IMR-90 (cell line): ENCODE measurements at regions not wholly inside any gene's neighbourhood (a gene's known extent, or its start where the extent isn't known, plus 50 kb on each side); places are given as distances from the start of the nearest gene placed in this dataset.

Source experiments
- CTCF ChIP-seq: conservative IDR thresholded peaks from 2 replicates; pipeline ENCODE4 v1.5.1; 2012; ENCODE audit warnings: mild to moderate bottlenecking, low read depth, low read length, improper control_type of control experiment
- ELK1 ChIP-seq: fragments of 150-350 bp; IDR thresholded peaks from 2 replicates; pipeline ENCODE4 v1.6.1; 2016; ENCODE audit warnings: low read depth, mild to moderate bottlenecking, low read length, moderate library complexity, borderline replicate concordance
- FOS ChIP-seq: fragments of 150-350 bp; IDR thresholded peaks from 2 replicates; pipeline ENCODE4 v1.6.1; 2016; ENCODE audit warnings: low read depth, low read length
- MAFK ChIP-seq: IDR thresholded peaks from 2 replicates; pipeline ENCODE4 v1.6.1; 2012; ENCODE audit warnings: low read depth, low read length, improper control_type of control experiment
- MXI1 ChIP-seq: IDR thresholded peaks from 2 replicates; pipeline ENCODE4 v1.6.1; 2012; ENCODE audit warnings: low read depth, mild to moderate bottlenecking, low read length, moderate library complexity, borderline replicate concordance
- NFE2L2 ChIP-seq: fragments of 150-350 bp; IDR thresholded peaks from 2 replicates; pipeline ENCODE4 v1.6.1; 2016; ENCODE audit warnings: low read depth, mild to moderate bottlenecking, low read length
- POLR2A ChIP-seq: IDR thresholded peaks from 2 replicates; pipeline ENCODE4 v1.6.1; 2012; ENCODE audit warnings: mild to moderate bottlenecking, low read depth, low read length
- RAD21 ChIP-seq: IDR thresholded peaks from 2 replicates; pipeline ENCODE4 v1.6.1; 2012; ENCODE audit warnings: low read length, improper control_type of control experiment
- RCOR1 ChIP-seq: IDR thresholded peaks from 2 replicates; pipeline ENCODE4 v1.6.1; 2012; ENCODE audit warnings: mild to moderate bottlenecking, low read length, improper control_type of control experiment; ENCODE audit not compliant: insufficient replicate concordance
- RFX5 ChIP-seq: IDR thresholded peaks from 2 replicates; pipeline ENCODE4 v1.8.0; 2012; ENCODE audit warnings: low read depth, mild to moderate bottlenecking, low read length, moderate library complexity

DNA sequence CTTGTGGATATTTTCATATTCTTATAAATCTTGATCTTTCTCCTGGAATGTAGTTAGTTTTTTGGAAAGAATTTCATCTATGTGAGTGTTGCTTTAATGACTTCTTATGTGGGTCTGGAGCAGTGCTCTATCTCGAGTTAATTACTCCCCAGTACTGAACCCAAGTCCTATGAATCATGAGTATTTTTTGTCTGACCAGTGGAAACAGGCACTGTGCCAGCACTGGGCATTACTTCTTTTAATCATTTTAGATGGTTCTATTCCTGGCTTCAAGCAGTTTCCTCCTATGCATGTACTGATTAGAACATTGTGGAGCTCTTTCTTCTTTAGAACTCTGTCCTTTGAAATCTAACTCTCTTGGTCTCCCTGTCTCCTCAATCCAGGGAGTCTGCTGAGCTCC lies 466.3 kb downstream of the PCDH17 start:
- no peak for TF ChIP-seq CTCF
- no peak for TF ChIP-seq RAD21
- no peak for TF ChIP-seq POLR2A
- TF ChIP-seq MXI1: no peak
- no peak for TF ChIP-seq MAFK
- no peak for TF ChIP-seq ELK1
- TF ChIP-seq RFX5: no peak
- no peak for TF ChIP-seq NFE2L2
- TF ChIP-seq RCOR1: no peak
- no peak for TF ChIP-seq FOS
